ENCODE measurements at regions not wholly inside any gene's neighbourhood (a gene's known extent, or its start where the extent isn't known, plus 50 kb on each side); places are given as distances from the start of the nearest gene placed in this dataset.
"Not testable (repeated sequence)": the region's sequence is repeated elsewhere in the genome, so short reads cannot be mapped to it uniquely, and the experiment has no call there.

DNA sequence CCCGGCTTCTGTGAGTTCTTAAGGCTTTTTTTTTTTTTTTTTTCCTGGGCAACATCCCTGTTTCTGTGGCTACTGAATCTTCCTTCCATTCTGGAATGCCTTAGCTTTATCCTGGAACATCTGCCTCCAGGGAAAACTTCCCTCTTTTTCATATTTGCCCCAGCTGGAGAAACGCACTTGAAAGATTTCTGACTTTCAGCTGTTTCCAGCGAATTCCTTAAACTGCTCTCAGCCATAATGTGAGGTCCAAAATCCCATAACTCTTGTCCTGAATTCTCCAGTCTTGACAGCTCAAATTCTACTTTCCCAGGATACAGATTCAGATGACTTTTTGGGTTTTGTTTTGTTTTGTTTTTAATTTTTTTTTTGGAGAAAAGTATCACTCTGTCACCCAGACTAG lies 263.6 kb upstream of the AUTS2 start:
- DNase-seq = no peak

DNA sequence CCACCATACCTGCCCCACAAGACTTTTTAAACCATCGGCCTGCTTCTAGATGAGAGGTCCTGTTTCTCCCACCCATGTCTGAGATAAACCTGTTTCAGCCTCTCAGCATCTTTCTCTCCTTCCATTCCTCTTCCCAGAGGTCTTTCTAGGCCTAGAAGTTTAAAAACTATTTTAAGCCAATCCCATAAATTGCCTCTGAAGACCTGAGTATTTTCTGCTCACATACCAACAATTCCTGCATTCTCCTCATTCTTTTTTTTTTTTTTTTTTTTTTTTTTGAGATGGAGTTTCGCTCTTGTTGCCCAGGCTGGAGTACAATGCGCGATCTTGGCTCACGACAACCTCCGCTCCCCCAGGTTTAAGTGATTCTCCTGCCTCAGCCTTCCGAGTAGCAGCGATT lies 262.9 kb upstream of the AUTS2 start:
- no peak for DNase-seq

DNA sequence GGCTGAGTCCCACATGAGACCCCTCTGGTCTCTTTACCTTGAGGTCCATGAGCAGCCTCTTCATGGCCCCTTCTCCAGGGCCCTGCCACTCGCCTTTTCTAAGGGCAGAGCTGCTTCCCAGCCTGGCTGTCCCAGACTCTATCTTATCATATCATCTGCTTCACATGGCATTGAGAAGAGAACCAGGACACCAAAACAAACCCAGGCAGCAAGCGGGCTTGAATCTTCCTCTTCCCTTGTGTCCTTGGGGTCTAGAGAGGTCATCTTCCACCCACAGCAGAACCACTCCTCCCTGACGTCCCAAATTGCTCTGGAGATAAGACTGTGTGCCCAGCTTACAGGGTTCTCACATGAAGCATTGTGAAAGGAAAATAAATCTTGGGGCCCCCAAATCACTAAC lies 261.3 kb upstream of the AUTS2 start:
- no peak for DNase-seq

DNA sequence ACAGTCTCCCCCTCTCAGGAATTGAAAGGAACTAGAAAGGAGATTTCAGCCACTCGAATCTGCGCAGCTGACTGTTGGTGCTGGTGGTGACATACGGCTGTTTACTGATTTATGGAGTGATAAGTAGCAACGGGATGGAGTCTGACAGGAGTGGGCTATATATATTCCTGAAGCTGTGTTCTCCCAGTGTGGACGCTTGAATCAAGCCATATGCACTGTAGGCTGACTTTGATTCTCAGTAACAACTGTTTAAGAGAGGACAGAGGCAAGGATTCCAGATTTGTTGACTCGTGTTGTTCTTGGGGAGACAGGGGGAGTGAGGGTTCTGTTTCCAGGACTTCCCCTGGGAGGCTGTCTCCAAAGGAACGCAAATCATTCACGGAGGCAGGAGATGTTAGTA lies 260.1 kb upstream of the AUTS2 start:
- DNase-seq = no peak

DNA sequence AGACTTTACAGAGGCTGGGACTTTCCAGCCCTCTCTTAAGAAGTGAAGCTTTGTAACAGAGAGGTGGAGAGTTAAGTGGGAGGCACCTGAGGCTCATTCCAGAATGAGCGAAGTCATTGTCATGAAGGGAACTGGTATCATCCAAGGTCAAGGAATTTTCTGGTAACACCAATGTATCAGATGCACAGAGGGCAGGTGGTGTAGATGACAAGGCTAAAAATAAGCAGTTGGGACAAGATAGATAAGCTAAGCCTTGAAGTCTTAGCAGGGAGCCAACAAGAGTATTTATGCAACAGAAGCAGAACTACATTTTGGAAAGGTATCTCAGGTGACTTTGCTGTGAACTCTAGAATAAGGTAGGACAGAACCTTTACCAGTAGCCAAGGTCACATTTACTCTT lies 257.0 kb upstream of the AUTS2 start:
- no peak for DNase-seq

DNA sequence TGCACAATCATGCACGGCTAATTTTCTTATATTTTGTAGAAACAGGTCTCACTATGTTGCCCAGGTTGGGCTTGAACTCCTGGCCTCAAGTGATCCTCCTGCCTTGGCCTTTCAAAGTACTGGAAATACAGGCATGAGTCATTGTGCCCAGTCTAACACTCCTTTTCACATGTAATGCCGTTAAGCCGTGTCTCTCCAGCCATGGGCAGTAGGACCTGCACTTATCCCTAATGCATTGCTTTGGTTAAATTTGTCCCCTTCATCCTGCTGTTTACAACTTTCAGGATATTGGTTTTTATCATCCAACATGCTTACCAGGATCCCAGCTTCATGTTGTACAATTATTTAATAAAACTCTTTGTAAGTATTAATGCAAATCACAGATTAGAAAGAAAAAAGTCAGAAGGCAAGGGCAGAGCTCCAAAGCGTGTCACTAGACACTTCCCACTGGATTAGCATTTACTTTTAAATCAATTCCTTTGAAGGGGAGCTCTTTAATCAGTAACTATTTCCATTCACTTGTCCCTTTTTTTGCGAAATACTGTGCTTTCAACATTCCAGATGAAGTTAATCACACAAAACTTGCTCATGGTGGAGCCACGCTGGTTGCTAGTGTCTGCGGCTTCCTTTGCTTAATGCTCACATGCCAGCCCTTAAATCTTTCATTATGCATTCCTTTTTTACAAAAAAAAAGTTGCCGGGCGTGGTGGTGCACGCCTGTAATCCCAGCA lies 256.0 kb upstream of the AUTS2 start:
- DNase-seq = no peak

DNA sequence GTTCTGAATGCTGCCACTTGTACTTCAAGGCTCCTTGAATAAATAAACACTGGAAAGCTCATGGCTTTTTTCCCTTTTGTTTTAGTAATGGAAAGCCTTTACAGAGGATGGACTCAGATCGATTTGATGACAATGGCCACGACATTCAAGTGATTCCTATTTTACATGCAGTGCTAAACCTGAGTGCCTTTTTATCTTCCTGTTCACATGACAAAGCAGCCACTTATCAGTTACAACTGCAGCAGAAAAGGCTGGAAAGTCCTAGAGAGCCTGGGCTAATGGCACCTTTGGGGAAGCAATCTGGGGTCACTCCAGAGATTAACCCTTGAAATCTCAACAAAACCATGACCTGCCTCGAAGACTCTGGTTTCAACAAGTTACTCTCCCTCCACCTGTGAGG lies 249.0 kb upstream of the AUTS2 start:
- DNase-seq = no peak

DNA sequence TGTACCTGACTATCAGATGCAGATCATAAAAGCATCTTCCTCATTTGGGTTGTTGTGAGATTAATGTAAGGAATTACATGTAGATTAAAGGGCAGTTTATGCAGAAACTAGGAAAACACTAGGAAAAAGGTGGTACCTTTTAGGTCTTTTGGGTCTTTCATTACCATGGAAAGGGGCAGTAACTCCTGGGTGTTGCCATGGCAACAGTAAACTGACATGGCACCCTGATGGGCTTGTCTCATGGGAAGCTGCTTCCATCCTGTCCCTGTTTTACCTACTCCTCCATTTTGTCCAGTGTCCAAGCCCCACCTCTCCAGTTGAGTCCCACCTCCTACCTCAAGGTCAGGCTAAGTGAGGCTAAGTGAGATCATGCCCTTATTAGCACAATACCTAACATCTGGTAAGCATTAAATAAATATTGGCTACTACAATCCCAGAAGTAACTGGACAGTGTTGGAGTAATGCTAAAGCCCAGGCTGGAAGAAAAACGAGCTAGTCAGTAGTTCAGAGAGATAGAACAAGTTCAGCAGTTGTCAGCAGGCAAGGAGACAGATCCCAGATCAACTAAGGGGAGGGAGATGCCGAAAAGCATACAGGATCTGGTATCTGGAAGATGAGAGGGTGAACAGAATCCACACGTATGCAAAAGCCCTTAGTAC lies 240.0 kb upstream of the AUTS2 start:
- DNase-seq = no peak

DNA sequence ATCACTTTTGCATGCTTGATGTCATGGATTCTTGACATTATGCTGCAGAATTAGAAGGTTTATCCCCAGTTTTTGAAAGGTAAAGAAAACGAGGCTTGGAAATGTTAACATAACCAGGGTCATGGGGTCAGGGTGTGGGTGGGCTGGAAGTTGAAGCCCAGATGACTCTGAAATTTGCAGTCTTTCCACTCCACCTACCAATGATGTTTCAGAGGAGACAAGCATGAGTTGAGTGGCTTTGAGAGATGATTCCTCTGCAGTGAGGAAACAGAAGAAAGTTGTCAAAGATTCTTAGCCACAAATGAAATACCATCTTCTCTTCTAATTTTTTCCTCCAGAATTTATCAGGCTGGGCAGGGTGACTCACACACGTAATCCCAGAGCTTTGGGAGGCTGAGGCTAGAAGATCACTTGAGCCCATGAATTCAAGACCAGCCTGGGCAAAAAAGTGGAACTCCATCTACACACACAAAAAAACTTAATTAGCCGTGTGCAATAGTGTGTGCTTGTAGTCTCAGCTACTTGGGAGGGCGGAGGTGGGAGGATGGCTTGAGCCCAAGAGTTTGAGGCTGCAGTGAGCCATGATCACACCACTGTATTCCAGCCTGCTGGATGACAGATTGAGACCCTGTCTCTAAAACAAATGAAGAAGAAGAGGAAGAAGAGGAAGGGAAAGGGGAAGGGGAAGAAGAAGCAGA lies 239.1 kb upstream of the AUTS2 start:
- DNase-seq = peak; percentile 32

DNA sequence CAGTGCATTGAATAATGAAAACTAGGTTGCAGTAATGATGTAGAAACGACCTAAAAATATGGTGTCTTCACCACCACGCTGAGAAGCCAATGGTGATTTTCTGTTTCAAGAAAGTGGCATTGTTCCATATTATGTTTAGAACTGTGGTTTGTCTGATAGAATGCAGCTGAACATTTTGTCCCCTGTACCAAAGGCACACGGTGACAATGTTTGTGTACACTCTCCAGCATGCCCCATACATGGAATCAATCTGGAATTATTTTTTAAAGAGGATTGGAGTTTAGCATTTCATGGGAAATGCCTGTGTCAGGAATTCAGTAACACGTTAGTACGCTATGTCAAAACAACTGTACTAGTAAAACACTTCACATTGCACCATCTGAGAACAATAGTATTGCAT lies 237.4 kb upstream of the AUTS2 start:
- DNase-seq = no peak

DNA sequence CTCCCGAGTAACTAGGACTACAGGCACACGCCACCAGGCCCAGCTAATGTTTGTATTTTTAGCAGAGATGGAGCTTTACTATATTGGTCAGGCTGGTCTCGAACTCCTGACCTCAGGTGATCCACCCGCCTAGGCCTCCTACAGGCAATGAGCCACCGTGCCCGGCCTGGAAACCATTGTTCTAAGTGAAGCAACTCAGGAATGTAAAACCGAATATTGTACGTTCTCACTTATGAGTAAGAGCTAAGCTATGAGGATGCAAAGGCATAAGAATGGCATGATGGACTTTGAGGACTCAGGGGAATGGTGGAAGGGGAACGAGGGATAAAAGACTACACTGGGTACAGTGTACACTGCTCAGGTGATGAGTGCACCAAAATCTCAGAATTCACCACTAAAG lies 235.1 kb upstream of the AUTS2 start:
- no peak for DNase-seq

DNA sequence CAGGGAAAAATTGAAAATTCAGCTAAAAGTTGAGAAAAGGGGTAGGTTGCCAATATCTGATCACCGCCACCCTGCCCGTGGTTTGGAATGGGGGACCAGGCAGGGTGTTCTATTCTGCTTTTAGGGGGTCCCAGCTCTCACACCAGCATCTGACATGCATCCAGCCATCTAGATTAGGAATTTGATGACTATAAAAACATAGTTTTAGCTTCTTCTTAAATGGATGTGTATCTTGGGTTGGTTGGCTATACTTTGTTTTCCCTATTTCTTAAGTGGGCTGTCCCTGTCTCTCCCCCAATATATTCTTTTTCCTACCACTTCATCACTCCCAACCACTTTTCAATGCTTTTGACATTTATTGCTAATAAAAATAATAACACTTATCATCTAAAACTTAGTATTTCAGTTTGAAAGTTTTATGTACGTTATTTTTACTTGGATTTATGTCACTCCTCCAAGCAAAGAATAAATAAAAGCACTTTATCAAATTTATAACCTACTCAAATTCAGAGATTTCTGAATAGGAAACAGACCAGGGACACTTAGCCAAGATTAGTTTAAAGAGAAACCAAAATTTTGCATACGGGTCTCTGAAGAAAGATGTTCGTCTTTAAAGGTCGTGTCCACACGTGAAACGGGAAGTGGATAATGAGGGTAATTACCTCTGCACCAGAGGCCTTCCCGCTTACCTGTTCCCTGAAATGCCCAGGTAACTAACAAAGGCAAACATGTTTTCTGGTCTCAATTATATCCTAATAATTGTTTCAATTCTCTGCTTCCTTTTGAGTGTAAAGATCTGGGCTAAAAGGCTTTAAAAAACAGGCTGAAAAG lies 233.2 kb upstream of the AUTS2 start:
- DNase-seq = no peak

DNA sequence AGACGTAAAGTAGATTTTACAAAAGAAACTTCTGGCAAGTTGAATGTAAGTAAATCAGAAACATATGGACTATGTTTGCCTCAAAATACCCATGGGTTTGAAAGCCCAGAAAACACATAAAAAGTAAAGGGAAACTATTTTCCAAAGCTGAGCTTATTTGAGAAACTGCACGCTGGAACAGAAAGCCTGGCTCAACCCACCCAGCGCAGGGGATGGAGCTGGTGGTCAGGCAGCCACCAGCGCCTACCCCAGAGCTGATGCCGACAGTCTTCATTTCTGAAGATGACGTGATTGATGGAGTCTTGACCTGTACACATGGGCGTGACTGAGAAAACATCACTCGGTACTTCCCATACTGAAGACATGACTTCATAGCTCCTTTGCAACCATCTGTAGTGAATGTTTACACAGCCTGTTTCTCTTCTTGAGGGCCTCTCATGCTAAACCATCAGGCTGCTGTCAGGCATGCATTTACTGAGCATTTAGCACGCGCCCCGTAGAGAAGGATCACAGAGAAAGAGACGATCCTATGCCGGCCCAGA lies 232.6 kb upstream of the AUTS2 start:
- no peak for DNase-seq

DNA sequence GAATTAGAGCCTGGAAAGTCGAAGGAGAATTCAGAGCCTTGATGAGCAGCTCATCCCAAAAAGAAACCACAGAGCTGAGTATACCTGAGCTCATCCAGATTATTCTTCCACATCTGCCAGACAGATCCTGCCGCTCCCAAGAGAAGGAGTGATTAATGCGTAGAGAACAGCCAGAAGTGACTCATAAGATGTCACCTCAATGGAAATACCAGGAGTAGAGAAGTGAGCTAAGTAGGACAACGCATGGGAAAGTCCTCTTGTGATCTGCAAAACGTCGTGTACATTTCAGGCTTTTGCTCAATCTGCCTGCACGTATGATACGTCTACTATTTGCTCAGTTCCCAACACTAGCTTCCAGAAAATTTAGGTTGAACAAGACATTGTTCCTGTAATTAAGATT lies 230.5 kb upstream of the AUTS2 start:
- no peak for DNase-seq

DNA sequence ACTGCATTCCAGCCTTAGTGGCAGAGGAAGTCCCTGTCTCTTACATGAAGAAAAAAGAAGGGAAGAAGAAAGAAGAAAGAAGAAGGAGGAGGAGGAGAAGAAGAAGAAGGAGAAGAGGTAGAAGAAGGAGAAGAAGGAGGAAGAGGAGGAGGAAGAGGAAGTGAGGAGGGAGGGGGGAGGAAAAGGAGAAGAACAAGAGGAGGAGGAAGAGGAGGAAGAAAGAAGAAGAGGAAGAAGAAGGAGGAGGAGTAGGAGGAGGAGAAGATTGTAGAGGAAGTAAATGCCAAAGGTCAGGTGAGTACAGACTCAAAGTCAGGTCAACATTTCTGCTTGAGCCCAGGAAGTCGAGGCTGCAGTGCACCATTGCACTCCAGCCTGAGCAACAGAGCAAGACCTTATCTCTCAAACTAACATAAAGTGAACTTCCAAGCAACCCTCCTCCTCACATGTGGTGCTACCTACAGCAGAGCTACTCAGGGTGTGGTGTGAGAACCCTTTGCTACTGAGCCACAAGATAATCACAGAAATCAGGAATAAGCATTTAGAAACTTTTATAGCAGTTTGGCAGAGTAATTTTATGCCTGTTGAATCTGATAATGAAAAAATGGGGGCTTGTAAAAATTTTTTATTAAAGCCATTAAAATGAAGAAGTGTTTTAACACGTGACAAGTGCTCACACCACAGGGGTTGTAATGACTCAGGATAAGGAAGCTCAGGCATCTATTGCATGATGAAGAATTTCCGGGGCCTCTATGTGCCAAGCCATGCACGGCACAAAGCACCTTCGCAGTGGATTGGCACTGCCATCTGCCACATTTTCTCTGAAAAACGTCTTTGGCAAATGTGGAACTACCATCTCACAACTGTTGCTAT lies 224.9 kb upstream of the AUTS2 start:
- DNase-seq = peak; percentile 46

DNA sequence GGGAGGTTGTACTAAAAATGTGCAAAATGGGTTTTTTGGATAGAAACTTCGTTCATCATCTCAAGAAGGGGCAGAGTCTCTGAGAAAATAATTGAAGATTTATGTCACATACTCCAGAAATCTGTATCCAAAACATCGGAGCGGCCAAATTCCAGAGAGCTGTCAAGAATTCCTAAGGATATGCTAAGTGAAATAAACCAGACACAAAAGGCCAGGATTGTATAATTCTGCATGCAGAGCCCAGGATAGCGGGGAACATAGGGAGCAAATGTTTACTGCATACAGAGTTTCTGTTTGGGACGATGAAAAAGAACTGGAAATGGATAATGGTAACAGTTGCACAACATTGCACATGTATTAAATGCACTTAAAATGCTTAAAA lies 224.2 kb upstream of the AUTS2 start:
- DNase-seq = no peak

DNA sequence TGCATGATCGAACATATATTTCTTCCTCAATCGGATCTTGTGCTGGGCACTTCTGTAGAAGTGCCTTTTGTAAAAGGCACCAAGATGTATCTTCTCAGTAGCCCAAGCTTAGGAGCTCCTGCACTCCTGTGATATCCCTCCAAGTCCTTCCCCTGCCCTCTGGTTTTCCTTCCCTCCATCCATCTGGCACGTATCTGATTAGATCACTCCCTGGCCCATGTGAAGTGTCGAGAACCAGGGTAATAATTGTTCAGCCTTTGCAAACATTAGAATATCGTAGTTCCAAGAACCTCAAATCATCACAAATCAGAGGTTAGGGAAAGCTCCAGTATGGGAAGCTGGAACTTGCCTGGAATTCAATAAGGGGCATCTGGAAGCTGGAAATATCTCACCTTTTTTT lies 221.1 kb upstream of the AUTS2 start:
- DNase-seq = no peak

DNA sequence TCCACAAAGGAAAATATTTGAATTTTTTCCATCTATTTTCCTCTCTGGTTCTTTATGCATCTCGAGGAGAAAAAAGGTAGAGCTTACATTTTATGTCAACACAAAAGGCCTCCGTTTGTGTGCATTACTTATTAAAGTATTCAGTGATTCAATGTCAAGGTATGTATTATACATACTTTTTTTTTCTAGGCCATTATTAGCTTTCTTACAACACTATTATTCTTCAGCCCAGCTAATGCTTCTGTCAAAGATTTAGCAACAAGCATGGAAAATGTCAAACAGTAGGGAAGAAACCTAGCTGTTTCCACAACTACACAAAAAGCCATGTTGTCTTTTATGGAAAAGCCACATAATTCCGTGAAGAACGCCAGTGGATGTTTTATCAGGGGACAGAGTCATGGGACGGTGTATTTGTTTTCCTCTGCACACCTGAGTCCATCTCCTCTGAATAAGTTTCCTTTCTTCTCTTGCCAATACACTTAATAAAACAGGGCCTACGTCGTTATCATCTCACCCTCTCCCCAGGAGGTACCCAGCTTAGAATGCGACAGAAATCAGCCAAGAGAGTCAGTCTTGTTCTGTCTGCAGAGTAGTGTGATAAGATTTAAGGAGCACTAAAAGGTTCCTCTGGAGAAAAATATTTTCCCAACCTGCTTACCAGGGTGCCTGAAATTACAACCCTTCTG lies 209.7 kb upstream of the AUTS2 start:
- no peak for DNase-seq

DNA sequence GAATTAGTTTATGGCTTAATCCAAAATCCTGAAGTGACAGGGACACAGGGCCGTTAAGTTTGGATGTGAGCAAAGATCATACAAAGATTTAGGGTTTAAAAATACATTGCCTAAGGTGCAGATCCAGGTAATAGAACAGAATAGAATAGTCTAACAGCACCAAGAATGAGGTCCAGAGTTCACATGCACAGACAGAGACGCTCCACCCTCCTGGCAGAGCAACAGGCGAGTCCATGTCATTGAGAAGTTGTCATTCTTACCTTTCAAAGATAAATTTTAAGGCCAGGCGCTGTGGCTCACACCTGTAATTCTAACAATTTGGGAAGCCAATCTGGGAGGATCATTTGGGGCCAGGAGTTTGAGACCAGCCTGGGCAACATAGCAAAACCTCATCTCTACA lies 209.1 kb upstream of the AUTS2 start:
- DNase-seq = no peak

DNA sequence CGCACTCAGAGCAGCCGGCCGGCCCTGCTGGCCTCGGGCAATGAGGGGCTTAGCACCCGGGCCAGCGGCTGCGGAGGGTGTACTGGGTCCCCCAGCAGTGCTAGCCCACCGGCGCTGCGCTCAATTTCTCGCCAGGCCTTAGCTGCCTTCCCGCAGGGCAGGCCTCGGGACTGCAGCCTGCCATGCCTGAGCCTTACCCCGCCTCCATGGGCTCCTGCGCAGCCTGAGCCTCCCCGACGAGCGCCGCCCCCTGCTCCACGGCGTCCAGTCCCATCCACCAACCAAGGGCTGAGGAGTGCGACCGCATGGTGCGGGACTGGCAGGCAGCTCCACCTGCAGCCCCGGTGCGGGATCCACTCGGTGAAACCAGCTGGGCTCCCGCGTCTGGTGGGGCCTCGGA lies 204.4 kb upstream of the AUTS2 start:
- DNase-seq = not testable (repeated sequence)

DNA sequence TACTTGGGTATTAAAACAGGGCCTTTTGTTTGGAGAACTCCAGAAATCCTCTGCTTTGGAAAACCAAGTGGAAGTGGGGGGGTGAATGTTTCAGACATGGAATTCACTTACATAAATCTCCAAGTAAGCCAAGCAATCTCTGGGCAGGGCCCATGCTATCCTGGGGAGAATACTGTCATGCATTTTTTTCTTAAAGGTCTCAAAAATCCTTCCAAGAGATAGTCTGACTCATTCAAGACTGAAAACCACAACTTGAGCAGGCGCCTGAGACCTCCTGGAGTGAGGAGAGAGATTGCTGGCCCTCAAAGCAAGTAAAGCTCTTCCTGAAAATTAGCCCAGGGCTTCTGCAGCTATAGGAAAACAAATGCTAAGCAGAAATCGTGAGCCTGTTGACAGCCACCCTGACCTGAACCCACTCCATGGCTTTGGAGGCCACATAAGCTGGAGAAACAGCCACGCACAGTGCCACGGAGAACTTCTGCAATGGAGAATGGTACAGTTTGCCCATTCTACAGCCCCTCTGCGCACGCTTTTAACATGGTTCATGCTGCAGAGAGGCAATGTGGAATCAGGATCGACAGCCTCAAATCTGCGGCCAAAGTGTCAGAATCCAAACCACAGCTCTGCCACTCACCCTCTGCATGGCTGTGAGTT lies 203.1 kb upstream of the AUTS2 start:
- peak; percentile 33 for DNase-seq
